ENCODE measurements at regions not wholly inside any gene's neighbourhood (a gene's known extent, or its start where the extent isn't known, plus 50 kb on each side); places are given as distances from the start of the nearest gene placed in this dataset.

DNA sequence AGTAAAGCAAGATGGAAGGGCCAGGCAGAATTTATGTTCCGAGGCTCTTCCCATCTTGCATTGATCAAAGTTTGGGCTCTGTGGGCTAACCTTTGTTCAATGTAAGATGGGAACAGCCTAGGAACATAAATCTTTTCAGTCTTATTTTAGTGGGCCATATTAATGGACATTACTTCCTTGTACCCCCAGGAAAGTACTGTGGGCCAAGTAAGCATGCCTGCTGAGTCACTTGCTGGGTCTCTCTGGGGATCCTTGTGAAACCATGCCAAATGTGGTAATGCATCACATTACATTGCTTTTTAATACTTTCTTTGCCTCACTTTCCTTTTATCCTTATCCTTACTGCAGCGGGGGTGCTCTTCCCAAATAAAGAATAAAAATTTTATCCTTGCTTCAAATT, 349.5 kb upstream of the POU1F1 start:
- TF ChIP-seq, protein P1, sequence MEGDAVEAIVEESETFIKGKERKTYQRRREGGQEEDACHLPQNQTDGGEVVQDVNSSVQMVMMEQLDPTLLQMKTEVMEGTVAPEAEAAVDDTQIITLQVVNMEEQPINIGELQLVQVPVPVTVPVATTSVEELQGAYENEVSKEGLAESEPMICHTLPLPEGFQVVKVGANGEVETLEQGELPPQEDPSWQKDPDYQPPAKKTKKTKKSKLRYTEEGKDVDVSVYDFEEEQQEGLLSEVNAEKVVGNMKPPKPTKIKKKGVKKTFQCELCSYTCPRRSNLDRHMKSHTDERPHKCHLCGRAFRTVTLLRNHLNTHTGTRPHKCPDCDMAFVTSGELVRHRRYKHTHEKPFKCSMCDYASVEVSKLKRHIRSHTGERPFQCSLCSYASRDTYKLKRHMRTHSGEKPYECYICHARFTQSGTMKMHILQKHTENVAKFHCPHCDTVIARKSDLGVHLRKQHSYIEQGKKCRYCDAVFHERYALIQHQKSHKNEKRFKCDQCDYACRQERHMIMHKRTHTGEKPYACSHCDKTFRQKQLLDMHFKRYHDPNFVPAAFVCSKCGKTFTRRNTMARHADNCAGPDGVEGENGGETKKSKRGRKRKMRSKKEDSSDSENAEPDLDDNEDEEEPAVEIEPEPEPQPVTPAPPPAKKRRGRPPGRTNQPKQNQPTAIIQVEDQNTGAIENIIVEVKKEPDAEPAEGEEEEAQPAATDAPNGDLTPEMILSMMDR (IDR thresholded peaks at IDR 0.05; ENCODE audit: extremely low read depth in 1 of 2, insufficient read depth in 1 of 2, low read depth in 1 of 2, low read length in 2 of 2): no peak
- TF ChIP-seq POLR2A (IDR thresholded peaks at IDR 0.05; ENCODE audit: low read depth, low read length) (no peak), MYC (IDR thresholded peaks at IDR 0.05; ENCODE audit: low read depth, low read length) (no peak), EZH2 (IDR thresholded peaks at IDR 0.05; ENCODE audit: borderline replicate concordance, low read depth, low read length, severe bottlenecking) (no peak)
